ENCODE measurements at regions not wholly inside any gene's neighbourhood (a gene's known extent, or its start where the extent isn't known, plus 50 kb on each side); places are given as distances from the start of the nearest gene placed in this dataset.

DNA sequence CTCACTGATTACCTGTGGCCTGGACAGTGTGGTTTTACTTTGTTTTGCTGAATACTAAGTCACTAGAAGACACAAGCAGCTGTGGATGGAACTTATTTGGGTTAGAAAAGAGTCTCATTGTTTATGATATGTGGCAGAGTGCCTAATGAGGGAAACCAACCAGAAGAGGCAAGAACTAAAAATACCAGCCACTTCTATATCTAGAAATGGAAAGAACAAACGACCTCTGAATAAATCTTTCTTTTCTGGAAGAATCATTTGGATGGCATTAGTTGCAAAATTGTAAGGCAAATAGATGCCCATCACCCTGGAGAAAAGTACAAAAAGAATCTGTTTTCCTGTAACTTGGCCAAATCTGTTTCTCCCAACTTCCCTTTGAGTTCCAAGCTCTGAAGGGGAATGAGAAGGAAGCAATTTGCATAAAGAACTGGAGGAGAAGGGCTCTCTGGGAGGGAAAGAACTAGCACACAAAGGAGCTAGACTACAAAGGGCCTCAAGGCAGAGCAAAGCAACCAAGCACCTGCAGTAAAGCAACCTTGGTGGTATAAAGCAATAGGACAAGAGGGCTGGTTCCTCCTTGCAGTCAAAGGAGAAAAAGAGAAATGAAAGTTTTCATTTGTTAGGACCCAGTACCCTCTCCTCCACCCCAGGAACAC, 455.4 kb downstream of the CAAP1 start:
- TF ChIP-seq, protein P1, sequence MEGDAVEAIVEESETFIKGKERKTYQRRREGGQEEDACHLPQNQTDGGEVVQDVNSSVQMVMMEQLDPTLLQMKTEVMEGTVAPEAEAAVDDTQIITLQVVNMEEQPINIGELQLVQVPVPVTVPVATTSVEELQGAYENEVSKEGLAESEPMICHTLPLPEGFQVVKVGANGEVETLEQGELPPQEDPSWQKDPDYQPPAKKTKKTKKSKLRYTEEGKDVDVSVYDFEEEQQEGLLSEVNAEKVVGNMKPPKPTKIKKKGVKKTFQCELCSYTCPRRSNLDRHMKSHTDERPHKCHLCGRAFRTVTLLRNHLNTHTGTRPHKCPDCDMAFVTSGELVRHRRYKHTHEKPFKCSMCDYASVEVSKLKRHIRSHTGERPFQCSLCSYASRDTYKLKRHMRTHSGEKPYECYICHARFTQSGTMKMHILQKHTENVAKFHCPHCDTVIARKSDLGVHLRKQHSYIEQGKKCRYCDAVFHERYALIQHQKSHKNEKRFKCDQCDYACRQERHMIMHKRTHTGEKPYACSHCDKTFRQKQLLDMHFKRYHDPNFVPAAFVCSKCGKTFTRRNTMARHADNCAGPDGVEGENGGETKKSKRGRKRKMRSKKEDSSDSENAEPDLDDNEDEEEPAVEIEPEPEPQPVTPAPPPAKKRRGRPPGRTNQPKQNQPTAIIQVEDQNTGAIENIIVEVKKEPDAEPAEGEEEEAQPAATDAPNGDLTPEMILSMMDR (IDR thresholded peaks at IDR 0.05; ENCODE audit: insufficient read depth, low read depth, low read length), result no peak
- no peak for TF ChIP-seq EZH2 (IDR thresholded peaks at IDR 0.05; ENCODE audit: insufficient read depth, low read length)
